SIG-M5 treated with dmso at 0.1 percent for 504 hours (cell line): ENCODE measurements at regions not wholly inside any gene's neighbourhood (a gene's known extent, or its start where the extent isn't known, plus 50 kb on each side); places are given as distances from the start of the nearest gene placed in this dataset.
"Not testable (repeated sequence)": the region's sequence is repeated elsewhere in the genome, so short reads cannot be mapped to it uniquely, and the experiment has no call there.

Experiments used
- DNase-seq: peaks from one replicate; lab custom pipeline; 2025; ENCODE audit not compliant: unreplicated experiment; lab: John Stamatoyannopoulos, UW

GRCh38 chr2:105502625-105503334 is 103.9 kb upstream of the FHL2 start:
- DNase-seq: no peak

GRCh38 chr2:105498281-105498846 is 99.5 kb upstream of the FHL2 start:
- DNase-seq: no peak

- DNase-seq: no peak
These were observed 98.2 kb upstream of the FHL2 start for GRCh38 chr2:105497094-105497493.

GRCh38 chr2:105496271-105496670 is 97.4 kb upstream of the FHL2 start:
- DNase-seq: no peak

- no peak for DNase-seq
These were observed 96.0 kb upstream of the FHL2 start for GRCh38 chr2:105494683-105495425.

GRCh38 chr2:105490956-105491355 is 92.1 kb upstream of the FHL2 start:
- no peak for DNase-seq

- DNase-seq: no peak
These were observed 91.4 kb upstream of the FHL2 start for GRCh38 chr2:105490204-105490603.

- no peak for DNase-seq
These were observed 90.5 kb upstream of the FHL2 start for GRCh38 chr2:105489168-105489878.

GRCh38 chr2:105488285-105488684 is 89.4 kb upstream of the FHL2 start:
- no peak for DNase-seq

GRCh38 chr2:105487142-105488069 is 88.6 kb upstream of the FHL2 start:
- no peak for DNase-seq

- no peak for DNase-seq
These were observed 87.9 kb upstream of the FHL2 start for GRCh38 chr2:105486762-105487141.

GRCh38 chr2:105478670-105479069 is 79.8 kb upstream of the FHL2 start:
- DNase-seq: no peak

- DNase-seq: not testable (repeated sequence)
These were observed 78.3 kb upstream of the FHL2 start for GRCh38 chr2:105477050-105477620.

- no peak for DNase-seq
These were observed 74.2 kb upstream of the FHL2 start for GRCh38 chr2:105473011-105473410.

GRCh38 chr2:105470979-105471378 is 72.1 kb upstream of the FHL2 start:
- no peak for DNase-seq

GRCh38 chr2:105469781-105470180 is 70.9 kb upstream of the FHL2 start:
- no peak for DNase-seq

GRCh38 chr2:105468582-105469042 is 69.8 kb upstream of the FHL2 start:
- no peak for DNase-seq

- DNase-seq: no peak
These were observed 65.5 kb upstream of the FHL2 start for GRCh38 chr2:105464325-105464724.

- DNase-seq: no peak
These were observed 61.3 kb upstream of the FHL2 start for GRCh38 chr2:105460048-105460732.

GRCh38 chr2:105458076-105458475 is 59.2 kb upstream of the FHL2 start:
- DNase-seq: no peak
